SK-N-SH (cell line): ENCODE measurements at regions not wholly inside any gene's neighbourhood (a gene's known extent, or its start where the extent isn't known, plus 50 kb on each side); places are given as distances from the start of the nearest gene placed in this dataset.

Experiments
- CTCF ChIA-PET: fragments of 300-600, 350-600 bp; formaldehyde crosslinking; extraction: SDS; loops from one replicate; lab custom pipeline; 2021; lab: Yijun Ruan, JAX
- POLR2A ChIA-PET: fragments of 350-600 bp; sonication (Branson Sonifier 250); formaldehyde crosslinking; extraction: SDS; loops from one replicate; lab custom pipeline; 2020; ENCODE audit warnings: antibody characterized with exemption, inconsistent platforms; lab: Yijun Ruan, JAX
- DNase-seq: peaks from one replicate; pipeline ENCODE4 v3.0.0; 2012
- H2AFZ ChIP-seq: fragments of 200-600 bp; sonication (generic); 2 replicates; pipeline ENCODE4 v1.8.1; 2016; ENCODE audit warnings: antibody characterized with exemption, mild to moderate bottlenecking, low read depth
- H3F3A ChIP-seq: fragments of 200-600 bp; sonication (generic); replicated peaks from 2 replicates; pipeline ENCODE3; 2016; ENCODE audit warnings: antibody characterized with exemption, mild to moderate bottlenecking; ENCODE audit not compliant: insufficient read depth
- H3K27ac ChIP-seq, 2 experiments: fragments of 200-500 bp in 1 of 2; fragments of 200-600 bp in 1 of 2; sonication (Bioruptor generic) in 1 of 2; sonication (generic), shearing (Covaris generic) in 1 of 2; 2 replicates each; pipeline versions ENCODE4 v1.5.1 to v1.6.1; 2014 to 2016; ENCODE audit warnings: low read depth in 2 of 2, inconsistent platforms in 1 of 2, low read length in 1 of 2, mild to moderate bottlenecking in 1 of 2, mixed read lengths in 1 of 2
- H3K27me3 ChIP-seq: fragments of 200-600 bp; sonication (generic), shearing (Covaris generic); 2 replicates; pipeline ENCODE4 v1.6.1; 2016; ENCODE audit warnings: mixed run types; ENCODE audit not compliant: insufficient read depth
- H3K36me3 ChIP-seq, 2 experiments: fragments of 200-500 bp in 1 of 2; fragments of 200-600 bp in 1 of 2; sonication (Bioruptor generic) in 1 of 2; sonication (generic) in 1 of 2; replicated peaks in 1 of 2; 2 replicates each; pipeline versions ENCODE3 to v1.5.1; 2014 to 2016; ENCODE audit warnings: low read length in 1 of 2, mild to moderate bottlenecking in 1 of 2; ENCODE audit not compliant: insufficient read depth in 2 of 2, control insufficient read depth in 1 of 2
- H3K4me1 ChIP-seq, 2 experiments: fragments of 200-500 bp in 1 of 2; fragments of 200-600 bp in 1 of 2; sonication (Bioruptor generic) in 1 of 2; sonication (generic), shearing (Covaris generic) in 1 of 2; 2 replicates each; pipeline versions ENCODE4 v1.5.1 to v1.6.1; 2014 to 2016; ENCODE audit warnings: low read depth in 1 of 2, low read length in 1 of 2, mixed run types in 1 of 2; ENCODE audit not compliant: insufficient read depth in 2 of 2, control insufficient read depth in 1 of 2
- H3K4me2 ChIP-seq: fragments of 200-600 bp; sonication (generic), shearing (Covaris generic); 2 replicates; pipeline ENCODE4 v1.6.1; 2017; ENCODE audit warnings: mixed run types
- H3K4me3 ChIP-seq, 2 experiments: fragments of 200-500 bp in 1 of 2; fragments of 200-600 bp in 1 of 2; sonication (Bioruptor generic) in 1 of 2; sonication (generic), shearing (Covaris generic) in 1 of 2; 2 replicates each; pipeline versions ENCODE4 v1.5.1 to v1.8.1; 2014 to 2016; ENCODE audit warnings: low read depth in 2 of 2, inconsistent platforms in 1 of 2, low read length in 1 of 2, mild to moderate bottlenecking in 1 of 2, mixed read lengths in 1 of 2, moderate library complexity in 1 of 2
- H3K79me2 ChIP-seq: fragments of 200-600 bp; sonication (generic); 2 replicates; pipeline ENCODE4 v1.8.1; 2017; ENCODE audit warnings: mild to moderate bottlenecking; ENCODE audit not compliant: insufficient read depth
- H3K9ac ChIP-seq: fragments of 200-600 bp; sonication (generic); 2 replicates; pipeline ENCODE4 v1.6.1; 2017; ENCODE audit warnings: mixed run types
- H3K9me2 ChIP-seq: fragments of 200-600 bp; sonication (generic); 2 replicates; pipeline ENCODE4 v1.6.1; 2017; ENCODE audit warnings: mixed run types
- H3K9me3 ChIP-seq: fragments of 200-600 bp; sonication (generic); 2 replicates; pipeline ENCODE4 v1.6.1; 2017; ENCODE audit warnings: mixed run types, mild to moderate bottlenecking, moderate library complexity
- H4K20me1 ChIP-seq: fragments of 200-600 bp; sonication (generic); 2 replicates; pipeline ENCODE4 v1.6.1; 2017; ENCODE audit warnings: mild to moderate bottlenecking, mixed run types; ENCODE audit not compliant: insufficient read depth
- CHD2 ChIP-seq: fragments of 150-350 bp; IDR thresholded peaks from 2 replicates; pipeline ENCODE4 v1.6.1; 2018; ENCODE audit warnings: low read length; ENCODE audit not compliant: partially characterized antibody
- CTCF ChIP-seq: fragments of 200-600 bp; sonication (generic); IDR thresholded peaks from 2 replicates; pipeline ENCODE4 v1.6.1; 2017; ENCODE audit warnings: antibody characterized with exemption, mild to moderate bottlenecking, moderate library complexity
- EP300 ChIP-seq, 2 experiments: IDR thresholded peaks; 2 replicates each; pipeline versions ENCODE4 v1.4.0 to v1.6.1; 2012; ENCODE audit warnings: borderline replicate concordance in 1 of 2, low read depth in 1 of 2, low read length in 1 of 2
- EZH2phosphoT487 ChIP-seq: fragments of 200-600 bp; sonication (generic); IDR thresholded peaks from 2 replicates; pipeline ENCODE4 v1.6.1; 2017; ENCODE audit warnings: low read depth, mixed run types, mild to moderate bottlenecking, antibody characterized with exemption, moderate library complexity, borderline replicate concordance
- FOXJ3 ChIP-seq: sonication (generic); formaldehyde crosslinking; IDR thresholded peaks from 2 replicates; pipeline ENCODE4 v1.5.1; 2020; ENCODE audit warnings: mild to moderate bottlenecking, missing genetic modification reagents
- FOXM1 ChIP-seq: IDR thresholded peaks from 2 replicates; pipeline ENCODE4 v1.4.0; 2012; ENCODE audit warnings: low read depth, mild to moderate bottlenecking
- GABPA ChIP-seq: IDR thresholded peaks from 2 replicates; pipeline ENCODE4 v1.4.0; 2012; ENCODE audit warnings: low read depth, mild to moderate bottlenecking
- JUND ChIP-seq: IDR thresholded peaks from 2 replicates; pipeline ENCODE4 v1.4.0; 2012
- MAX ChIP-seq: IDR thresholded peaks from 2 replicates; pipeline ENCODE4 v1.4.0; 2012; ENCODE audit warnings: low read depth
- MXI1 ChIP-seq: IDR thresholded peaks from 2 replicates; pipeline ENCODE4 v1.6.1; 2012; ENCODE audit warnings: mild to moderate bottlenecking, low read depth, low read length, improper control_type of control experiment
- NFIC ChIP-seq: IDR thresholded peaks from 2 replicates; pipeline ENCODE4 v1.4.0; 2012; ENCODE audit warnings: borderline replicate concordance
- NRF1 ChIP-seq: IDR thresholded peaks from 2 replicates; pipeline ENCODE4 v1.6.1; 2012; ENCODE audit warnings: low read depth, mild to moderate bottlenecking, low read length
- PBX3 ChIP-seq: IDR thresholded peaks from 2 replicates; pipeline ENCODE4; 2012
- RAD21 ChIP-seq: IDR thresholded peaks from 2 replicates; pipeline ENCODE4 v1.6.1; 2012; ENCODE audit warnings: mild to moderate bottlenecking, low read length
- RCOR1 ChIP-seq: fragments of 150-350 bp; IDR thresholded peaks from 2 replicates; pipeline ENCODE4 v1.6.1; 2017; ENCODE audit warnings: antibody characterized with exemption, low read length
- RXRA ChIP-seq: IDR thresholded peaks from 2 replicates; pipeline ENCODE4 v1.4.0; 2012; ENCODE audit warnings: low read depth, mild to moderate bottlenecking, borderline replicate concordance
- SMC3 ChIP-seq: IDR thresholded peaks from 2 replicates; pipeline ENCODE4 v1.6.1; 2012; ENCODE audit warnings: low read depth, low read length, improper control_type of control experiment
- TAF1 ChIP-seq: IDR thresholded peaks from 2 replicates; pipeline ENCODE4 v1.6.1; 2012; ENCODE audit warnings: low read depth, mild to moderate bottlenecking, low read length, moderate library complexity, borderline replicate concordance
- TCF12 ChIP-seq: IDR thresholded peaks from 2 replicates; pipeline ENCODE4 v1.4.0; 2012
- USF2 ChIP-seq: fragments of 150-350 bp; IDR thresholded peaks from 2 replicates; pipeline ENCODE4 v1.6.1; 2017; ENCODE audit warnings: antibody characterized with exemption, low read length, low read depth, borderline replicate concordance
- WGBS: methylation state at CpG from one replicate; pipeline ENCODE4 v1.1.6; 2017; ENCODE audit warnings: low lambda C conversion rate; 5-methylcytosine and 5-hydroxymethylcytosine counted together

- H3K9me3 ChIP-seq: no peaks in the 10 kb centered on the region
These were observed 77.5 kb upstream of the GDF10 start for GRCh38 chr10:47222461-47222860.

More at GRCh38 chr10:47222461-47222860, 77.5 kb upstream of the GDF10 start:
- no peak for TF ChIP-seq FOXJ3 (CRISPR knock-in tag)
- no peak for TF ChIP-seq CTCF
- TF ChIP-seq RCOR1: no peak
- TF ChIP-seq MAX: no peak
- TF ChIP-seq TAF1: no peak
- no peak for TF ChIP-seq FOXM1
- TF ChIP-seq RXRA: no peak
- no peak for TF ChIP-seq RAD21
- TF ChIP-seq PBX3: no peak
- no peak for TF ChIP-seq EP300 (IDR thresholded peaks at IDR 0.05; ENCODE audit: borderline replicate concordance in 1 of 2, low read depth in 1 of 2, low read length in 1 of 2)
- no peak for TF ChIP-seq NRF1
- no peak for TF ChIP-seq JUND
- no peak for TF ChIP-seq NFIC
- TF ChIP-seq GABPA: no peak
- TF ChIP-seq SMC3: no peak
- no peak for TF ChIP-seq EZH2phosphoT487
- no peak for TF ChIP-seq MXI1
- no peak for TF ChIP-seq USF2
- no peak for TF ChIP-seq TCF12
- no peak for TF ChIP-seq CHD2
- Histone ChIP-seq H3K79me2 (no peaks in the 10 kb centered on the region), H3K9me2 (no peaks in the 10 kb centered on the region), H3F3A (no peaks in the 10 kb centered on the region), H3K4me3 (no peak overlapping the region), H3K4me2 (no peak overlapping the region), H4K20me1 (no peaks in the 10 kb centered on the region), H3K27me3 (no peaks in the 10 kb centered on the region; the same call in 1 of the 2 replicates), H3K27ac (no peak overlapping the region), H2AFZ (no peak overlapping the region), H3K9ac (no peak overlapping the region), H3K4me1 (peaks cover 0 to 24% of the 10 kb centered on the region in 2 experiments; a peak in 1 of 4 replicates), H3K36me3 (no peaks in the 10 kb centered on the region)
- no peak for DNase-seq
- 12% methylated on average over 4 of the region's 4 CpGs for WGBS
- CTCF ChIA-PET: interaction anchor here (1.0 to 2.2 kb wide), 2 partner anchors 12 to 14 kb away, joined by 3 to 4 read pairs; no protein-coding TSS in a partner anchor
- POLR2A ChIA-PET: no interaction called here
